Liver (tissue), 8 donors: ENCODE measurements at regions not wholly inside any gene's neighbourhood (a gene's known extent, or its start where the extent isn't known, plus 50 kb on each side); places are given as distances from the start of the nearest gene placed in this dataset.
A peak's percentile ranks its signal among the peaks of the same experiment; 100 is the strongest.

Source experiments
- DNase-seq: peaks from one replicate; pipeline ENCODE4 v3.0.0-alpha.2; 2017; ENCODE audit warnings: low spot score
- H3K27ac ChIP-seq, 2 donors: one replicate each; pipeline ENCODE4 v1.7.0; 2013; ENCODE audit warnings: inconsistent platforms in 2 of 2, low read length in 2 of 2, control low read depth in 1 of 2, low read depth in 1 of 2, mild to moderate bottlenecking in 1 of 2
- H3K27me3 ChIP-seq, 4 donors: one replicate each; pipeline versions ENCODE4 v1.6.1 to v1.7.0; 2013; ENCODE audit warnings: low read length in 3 of 4, inconsistent platforms in 1 of 4, mild to moderate bottlenecking in 1 of 4, moderate library complexity in 1 of 4; ENCODE audit not compliant: control insufficient read depth in 4 of 4, insufficient read depth in 4 of 4
- H3K36me3 ChIP-seq, 4 donors: one replicate each; pipeline versions ENCODE4 v1.6.1 to v1.7.0; 2013; ENCODE audit warnings: low read length in 3 of 4, mild to moderate bottlenecking in 3 of 4, low read depth in 1 of 4, moderate library complexity in 1 of 4; ENCODE audit not compliant: control insufficient read depth in 4 of 4, insufficient read depth in 3 of 4
- H3K4me1 ChIP-seq, 4 donors: one replicate each; pipeline versions ENCODE4 v1.6.1 to v1.7.0; 2013; ENCODE audit warnings: low read length in 3 of 4, mild to moderate bottlenecking in 3 of 4, moderate library complexity in 1 of 4; ENCODE audit not compliant: control insufficient read depth in 4 of 4, insufficient read depth in 4 of 4
- H3K4me3 ChIP-seq, 3 donors: one replicate each; pipeline versions ENCODE4 v1.6.1 to v1.7.0; 2013; ENCODE audit warnings: low read length in 3 of 3, control low read depth in 1 of 3, low read depth in 1 of 3, mild to moderate bottlenecking in 1 of 3
- H3K9ac ChIP-seq, 2 donors: one replicate each; pipeline ENCODE4 v1.7.0; 2013; ENCODE audit warnings: low read length in 2 of 2, mild to moderate bottlenecking in 2 of 2, moderate library complexity in 2 of 2, control low read depth in 1 of 2, low read depth in 1 of 2
- H3K9me3 ChIP-seq, 4 donors: one replicate each; pipeline versions ENCODE4 v1.6.1 to v1.7.0; 2013; ENCODE audit warnings: low read length in 3 of 4; ENCODE audit not compliant: control insufficient read depth in 4 of 4
- EGR1 ChIP-seq, 2 donors: IDR thresholded peaks; 2 replicates each; pipeline ENCODE4 v1.6.1; 2016 to 2018; ENCODE audit warnings: antibody characterized with exemption in 2 of 2, low read depth in 2 of 2
- FOXA2 ChIP-seq: IDR thresholded peaks from 2 replicates; pipeline ENCODE4 v1.6.1; 2016; ENCODE audit warnings: antibody characterized with exemption
- HNF4A ChIP-seq, 2 donors: conservative IDR thresholded peaks; 2 replicates each; pipeline ENCODE4 v1.6.1; 2016; ENCODE audit warnings: antibody characterized with exemption in 2 of 2, mild to moderate bottlenecking in 2 of 2
- JUND ChIP-seq, 2 donors: IDR thresholded peaks; 2 replicates each; pipeline ENCODE4 v1.6.1; 2016; ENCODE audit warnings: antibody characterized with exemption in 2 of 2
- MAX ChIP-seq: IDR thresholded peaks from 2 replicates; pipeline ENCODE4 v1.6.1; 2016; ENCODE audit warnings: antibody characterized with exemption
- RAD21 ChIP-seq, 2 donors: IDR thresholded peaks; 2 replicates each; pipeline ENCODE4 v1.6.1; 2016; ENCODE audit warnings: antibody characterized with exemption in 2 of 2, mild to moderate bottlenecking in 2 of 2
- REST ChIP-seq: IDR thresholded peaks from 2 replicates; pipeline ENCODE4 v1.6.1; 2016; ENCODE audit warnings: antibody characterized with exemption, mild to moderate bottlenecking
- SP1 ChIP-seq: IDR thresholded peaks from 2 replicates; pipeline ENCODE4 v1.6.1; 2018; ENCODE audit warnings: antibody characterized with exemption, mild to moderate bottlenecking
- TAF1 ChIP-seq: conservative IDR thresholded peaks from 2 replicates; pipeline ENCODE4 v1.6.1; 2016; ENCODE audit warnings: antibody characterized with exemption, mild to moderate bottlenecking
- ZBTB33 ChIP-seq: IDR thresholded peaks from 2 replicates; pipeline ENCODE4 v1.6.1; 2016; ENCODE audit warnings: antibody characterized with exemption
- WGBS: extraction: QIAGEN DNeasy Blood & Tissue Kit; methylation state at CpG from one replicate; pipeline ENCODE4 v1.1.7; 2013; 5-methylcytosine and 5-hydroxymethylcytosine counted together
- TF ChIP-seq, protein P1 (sequence below): fragments of 150-350 bp; IDR thresholded peaks from 2 replicates; pipeline ENCODE4 v1.5.1; 2017; ENCODE audit warnings: improper control_type of control experiment, low read depth, low read length; ENCODE audit not compliant: missing input control
- donor health status: healthy.
- donor health status: healthy.
- donor health status: healthy.
- donor health status: healthy.
- donor health status: healthy.

GRCh38 chrX:118216509-118216908, 99.9 kb upstream of the KLHL13 start:
- H3K9ac ChIP-seq: no peak overlapping the region
- peaks cover 0 to 2% (median 0%) of the 10 kb centered on the region in 4 donors for H3K4me1 ChIP-seq
- DNase-seq: no peak
- H3K27ac ChIP-seq: no peak overlapping the region
- H3K4me3 ChIP-seq: no peak overlapping the region
- H3K9me3 ChIP-seq: no peaks in the 10 kb centered on the region
- WGBS: 49% methylated on average over 5 of the region's 5 CpGs
- H3K27me3 ChIP-seq: no peaks in the 10 kb centered on the region
- H3K36me3 ChIP-seq: no peaks in the 10 kb centered on the region
- TF ChIP-seq RAD21 (IDR thresholded peaks at IDR 0.05): peak in 1 of 2 donors; percentile 19
- TF ChIP-seq TAF1: no peak

GRCh38 chrX:118218079-118218478, 101.5 kb upstream of the KLHL13 start:
- no peaks in the 10 kb centered on the region for H3K27me3 ChIP-seq
- peaks cover 0 to 2% (median 0%) of the 10 kb centered on the region in 4 donors for H3K4me1 ChIP-seq
- H3K4me3 ChIP-seq: no peak overlapping the region
- no peaks in the 10 kb centered on the region for H3K9me3 ChIP-seq
- TF ChIP-seq ZBTB33 (no peak), REST (no peak), TAF1 (no peak), RAD21 (IDR thresholded peaks at IDR 0.05) (no peak), SP1 (no peak), MAX (no peak), EGR1 (IDR thresholded peaks at IDR 0.05; ENCODE audit: low read depth in 2 of 2) (no peak), JUND (IDR thresholded peaks at IDR 0.05) (no peak), HNF4A (conservative IDR thresholded peaks at IDR 0.05) (no peak), FOXA2 (no peak)
- TF ChIP-seq, protein P1, sequence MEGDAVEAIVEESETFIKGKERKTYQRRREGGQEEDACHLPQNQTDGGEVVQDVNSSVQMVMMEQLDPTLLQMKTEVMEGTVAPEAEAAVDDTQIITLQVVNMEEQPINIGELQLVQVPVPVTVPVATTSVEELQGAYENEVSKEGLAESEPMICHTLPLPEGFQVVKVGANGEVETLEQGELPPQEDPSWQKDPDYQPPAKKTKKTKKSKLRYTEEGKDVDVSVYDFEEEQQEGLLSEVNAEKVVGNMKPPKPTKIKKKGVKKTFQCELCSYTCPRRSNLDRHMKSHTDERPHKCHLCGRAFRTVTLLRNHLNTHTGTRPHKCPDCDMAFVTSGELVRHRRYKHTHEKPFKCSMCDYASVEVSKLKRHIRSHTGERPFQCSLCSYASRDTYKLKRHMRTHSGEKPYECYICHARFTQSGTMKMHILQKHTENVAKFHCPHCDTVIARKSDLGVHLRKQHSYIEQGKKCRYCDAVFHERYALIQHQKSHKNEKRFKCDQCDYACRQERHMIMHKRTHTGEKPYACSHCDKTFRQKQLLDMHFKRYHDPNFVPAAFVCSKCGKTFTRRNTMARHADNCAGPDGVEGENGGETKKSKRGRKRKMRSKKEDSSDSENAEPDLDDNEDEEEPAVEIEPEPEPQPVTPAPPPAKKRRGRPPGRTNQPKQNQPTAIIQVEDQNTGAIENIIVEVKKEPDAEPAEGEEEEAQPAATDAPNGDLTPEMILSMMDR: no peak
- no peak overlapping the region for H3K9ac ChIP-seq
- WGBS: 92% methylated on average over 5 of the region's 5 CpGs
- H3K36me3 ChIP-seq: no peaks in the 10 kb centered on the region
- no peak for DNase-seq
- H3K27ac ChIP-seq: no peak overlapping the region
